Progenitor cell of endocrine pancreas (in vitro differentiated cells): ENCODE measurements at regions not wholly inside any gene's neighbourhood (a gene's known extent, or its start where the extent isn't known, plus 50 kb on each side); places are given as distances from the start of the nearest gene placed in this dataset.

Source experiments
- DNase-seq: peaks from one replicate; pipeline ENCODE4 v3.0.0; 2021; ENCODE audit warnings: low spot score; ENCODE audit not compliant: unreplicated experiment
- H3K27ac Mint-ChIP-seq: 2 replicates; pipeline ENCODE4 v1.8.0; 2021; ENCODE audit warnings: mild to moderate bottlenecking, moderate library complexity, mixed read lengths
- H3K27me3 Mint-ChIP-seq: 2 replicates; pipeline ENCODE4 v1.8.0; 2021; ENCODE audit warnings: mixed read lengths
- H3K36me3 Mint-ChIP-seq: 2 replicates; pipeline ENCODE4 v1.8.0; 2022; ENCODE audit warnings: mixed read lengths; ENCODE audit not compliant: insufficient read depth
- H3K4me1 Mint-ChIP-seq: 2 replicates; pipeline ENCODE4 v1.8.0; 2021; ENCODE audit warnings: low read depth, mixed read lengths
- H3K4me3 Mint-ChIP-seq: 2 replicates; pipeline ENCODE4 v1.8.0; 2021; ENCODE audit warnings: low read depth, mild to moderate bottlenecking, moderate library complexity, mixed read lengths
- H3K9me3 Mint-ChIP-seq: 2 replicates; pipeline ENCODE4 v1.8.0; 2021; ENCODE audit warnings: low read depth, mixed read lengths
- TF ChIP-seq, protein P1 (sequence below): fragments of 200-600 bp; sonication (generic); IDR thresholded peaks from one replicate; pipeline ENCODE4 v1.5.0; 2021; ENCODE audit warnings: antibody characterized with exemption, mild to moderate bottlenecking; ENCODE audit not compliant: unreplicated experiment

- H3K4me3 Mint-ChIP-seq, result no peak overlapping the region
- TF ChIP-seq, protein P1, sequence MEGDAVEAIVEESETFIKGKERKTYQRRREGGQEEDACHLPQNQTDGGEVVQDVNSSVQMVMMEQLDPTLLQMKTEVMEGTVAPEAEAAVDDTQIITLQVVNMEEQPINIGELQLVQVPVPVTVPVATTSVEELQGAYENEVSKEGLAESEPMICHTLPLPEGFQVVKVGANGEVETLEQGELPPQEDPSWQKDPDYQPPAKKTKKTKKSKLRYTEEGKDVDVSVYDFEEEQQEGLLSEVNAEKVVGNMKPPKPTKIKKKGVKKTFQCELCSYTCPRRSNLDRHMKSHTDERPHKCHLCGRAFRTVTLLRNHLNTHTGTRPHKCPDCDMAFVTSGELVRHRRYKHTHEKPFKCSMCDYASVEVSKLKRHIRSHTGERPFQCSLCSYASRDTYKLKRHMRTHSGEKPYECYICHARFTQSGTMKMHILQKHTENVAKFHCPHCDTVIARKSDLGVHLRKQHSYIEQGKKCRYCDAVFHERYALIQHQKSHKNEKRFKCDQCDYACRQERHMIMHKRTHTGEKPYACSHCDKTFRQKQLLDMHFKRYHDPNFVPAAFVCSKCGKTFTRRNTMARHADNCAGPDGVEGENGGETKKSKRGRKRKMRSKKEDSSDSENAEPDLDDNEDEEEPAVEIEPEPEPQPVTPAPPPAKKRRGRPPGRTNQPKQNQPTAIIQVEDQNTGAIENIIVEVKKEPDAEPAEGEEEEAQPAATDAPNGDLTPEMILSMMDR, result no peak
- H3K27me3 Mint-ChIP-seq, result peaks cover 91% of the 10 kb centered on the region
- H3K4me1 Mint-ChIP-seq, result peaks cover 10% of the 10 kb centered on the region
- H3K27ac Mint-ChIP-seq, result no peak overlapping the region
- H3K36me3 Mint-ChIP-seq, result no peaks in the 10 kb centered on the region
- no peaks in the 10 kb centered on the region for H3K9me3 Mint-ChIP-seq
- DNase-seq, result no peak
Observed at GRCh38 chr11:134753771-134754520, 341.9 kb upstream of the B3GAT1 start.

GRCh38 chr11:134752964-134753770 is 341.1 kb upstream of the B3GAT1 start:
- Mint-ChIP-seq H3K36me3 (no peaks in the 10 kb centered on the region), H3K27me3 (peaks cover 88% of the 10 kb centered on the region), H3K4me3 (no peak overlapping the region), H3K9me3 (peaks cover 2% of the 10 kb centered on the region), H3K27ac (no peak overlapping the region), H3K4me1 (peaks cover 10% of the 10 kb centered on the region)
- no peak for DNase-seq
- TF ChIP-seq, protein P1, result no peak

- DNase-seq, result no peak
- peaks cover 3% of the 10 kb centered on the region for H3K9me3 Mint-ChIP-seq
- TF ChIP-seq, protein P1, result no peak
- no peak overlapping the region for H3K27ac Mint-ChIP-seq
- no peak overlapping the region for H3K4me3 Mint-ChIP-seq
- H3K36me3 Mint-ChIP-seq, result no peaks in the 10 kb centered on the region
- H3K27me3 Mint-ChIP-seq, result peaks cover 86% of the 10 kb centered on the region
- H3K4me1 Mint-ChIP-seq, result peaks cover 10% of the 10 kb centered on the region
Observed at GRCh38 chr11:134752526-134752925, 340.5 kb upstream of the B3GAT1 start.

DNA sequence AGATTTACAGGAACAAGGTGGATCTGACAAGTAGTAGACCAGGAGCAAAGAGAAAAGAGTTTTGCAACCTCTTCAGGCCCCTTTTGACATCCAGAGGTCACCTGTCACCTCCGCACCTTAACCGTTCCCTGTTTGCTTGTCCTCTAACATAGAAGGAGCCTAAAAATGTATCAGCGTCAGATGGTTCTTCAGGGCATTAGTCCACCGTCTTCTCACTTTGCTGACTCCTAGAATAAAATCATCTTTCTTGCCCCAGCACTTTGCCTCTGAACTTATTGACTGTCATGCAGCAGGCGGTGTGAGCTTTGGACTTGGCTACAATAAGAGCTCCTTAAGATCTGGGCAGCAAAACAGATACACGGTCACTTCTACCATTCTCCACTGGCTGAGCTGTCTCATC is 339.7 kb upstream of the B3GAT1 start:
- peaks cover 8% of the 10 kb centered on the region for H3K4me1 Mint-ChIP-seq
- peaks cover 88% of the 10 kb centered on the region for H3K27me3 Mint-ChIP-seq
- TF ChIP-seq, protein P1, result no peak
- H3K36me3 Mint-ChIP-seq, result no peaks in the 10 kb centered on the region
- no peak overlapping the region for H3K27ac Mint-ChIP-seq
- DNase-seq, result no peak
- H3K4me3 Mint-ChIP-seq, result no peak overlapping the region
- peaks cover 9% of the 10 kb centered on the region for H3K9me3 Mint-ChIP-seq

DNA sequence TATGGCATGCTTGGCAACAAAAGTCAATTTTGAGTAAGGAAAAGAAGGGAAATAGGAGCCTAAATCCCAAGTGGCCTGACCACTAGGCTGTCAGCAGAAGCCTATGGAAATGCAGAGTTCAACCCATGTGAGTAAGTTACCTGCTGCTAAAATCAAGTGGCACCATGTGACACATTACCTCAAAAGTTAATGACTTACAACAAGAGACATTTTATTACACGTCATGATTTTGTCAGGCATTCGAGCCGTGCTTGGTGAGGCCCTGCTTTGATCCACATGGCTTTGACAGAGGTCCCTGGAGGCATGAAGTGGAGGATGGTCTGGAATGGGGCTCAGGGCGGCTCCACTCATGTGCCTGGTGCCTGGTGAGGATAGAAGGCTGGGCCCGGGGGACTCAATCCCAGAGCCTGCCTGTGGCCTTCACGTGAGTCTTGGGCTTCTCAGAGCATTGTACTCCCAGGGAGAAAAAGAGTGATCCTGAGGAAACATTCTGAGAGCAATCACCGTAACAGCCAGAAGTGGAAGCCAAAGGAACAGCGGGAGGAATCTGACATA is 339.1 kb upstream of the B3GAT1 start:
- peaks cover 85% of the 10 kb centered on the region for H3K27me3 Mint-ChIP-seq
- peaks cover 8% of the 10 kb centered on the region for H3K4me1 Mint-ChIP-seq
- H3K27ac Mint-ChIP-seq, result no peak overlapping the region
- no peaks in the 10 kb centered on the region for H3K36me3 Mint-ChIP-seq
- TF ChIP-seq, protein P1, result no peak
- no peak overlapping the region for H3K4me3 Mint-ChIP-seq
- DNase-seq, result peak; percentile 7
- peaks cover 12% of the 10 kb centered on the region for H3K9me3 Mint-ChIP-seq
